ENCODE measurements at regions not wholly inside any gene's neighbourhood (a gene's known extent, or its start where the extent isn't known, plus 50 kb on each side); places are given as distances from the start of the nearest gene placed in this dataset.
"Not testable (repeated sequence)": the region's sequence is repeated elsewhere in the genome, so short reads cannot be mapped to it uniquely, and the experiment has no call there.

GRCh38 chr4:127335073-127335620 lies 297.6 kb upstream of the INTU start:
- no peaks in the 10 kb centered on the region for H3K27me3 Mint-ChIP-seq
- no peak overlapping the region for H3K27ac Mint-ChIP-seq
- H3K4me1 Mint-ChIP-seq (ENCODE audit: low read depth) = no peaks in the 10 kb centered on the region
- ChIA-PET CTCF (no interaction called here), POLR2A (no interaction called here)
- TF ChIP-seq, protein P1, sequence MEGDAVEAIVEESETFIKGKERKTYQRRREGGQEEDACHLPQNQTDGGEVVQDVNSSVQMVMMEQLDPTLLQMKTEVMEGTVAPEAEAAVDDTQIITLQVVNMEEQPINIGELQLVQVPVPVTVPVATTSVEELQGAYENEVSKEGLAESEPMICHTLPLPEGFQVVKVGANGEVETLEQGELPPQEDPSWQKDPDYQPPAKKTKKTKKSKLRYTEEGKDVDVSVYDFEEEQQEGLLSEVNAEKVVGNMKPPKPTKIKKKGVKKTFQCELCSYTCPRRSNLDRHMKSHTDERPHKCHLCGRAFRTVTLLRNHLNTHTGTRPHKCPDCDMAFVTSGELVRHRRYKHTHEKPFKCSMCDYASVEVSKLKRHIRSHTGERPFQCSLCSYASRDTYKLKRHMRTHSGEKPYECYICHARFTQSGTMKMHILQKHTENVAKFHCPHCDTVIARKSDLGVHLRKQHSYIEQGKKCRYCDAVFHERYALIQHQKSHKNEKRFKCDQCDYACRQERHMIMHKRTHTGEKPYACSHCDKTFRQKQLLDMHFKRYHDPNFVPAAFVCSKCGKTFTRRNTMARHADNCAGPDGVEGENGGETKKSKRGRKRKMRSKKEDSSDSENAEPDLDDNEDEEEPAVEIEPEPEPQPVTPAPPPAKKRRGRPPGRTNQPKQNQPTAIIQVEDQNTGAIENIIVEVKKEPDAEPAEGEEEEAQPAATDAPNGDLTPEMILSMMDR (IDR thresholded peaks at IDR 0.05) = no peak
- ATAC-seq (no peak), DNase-seq (no peak)
- no peak overlapping the region for H3K4me3 Mint-ChIP-seq
- peaks cover 4% of the 10 kb centered on the region for H3K9me3 Mint-ChIP-seq
- intact Hi-C loops (cut with micrococcal nuclease) = no loop called here
- no peaks in the 10 kb centered on the region for H3K36me3 Mint-ChIP-seq (ENCODE audit: low read depth)

DNA sequence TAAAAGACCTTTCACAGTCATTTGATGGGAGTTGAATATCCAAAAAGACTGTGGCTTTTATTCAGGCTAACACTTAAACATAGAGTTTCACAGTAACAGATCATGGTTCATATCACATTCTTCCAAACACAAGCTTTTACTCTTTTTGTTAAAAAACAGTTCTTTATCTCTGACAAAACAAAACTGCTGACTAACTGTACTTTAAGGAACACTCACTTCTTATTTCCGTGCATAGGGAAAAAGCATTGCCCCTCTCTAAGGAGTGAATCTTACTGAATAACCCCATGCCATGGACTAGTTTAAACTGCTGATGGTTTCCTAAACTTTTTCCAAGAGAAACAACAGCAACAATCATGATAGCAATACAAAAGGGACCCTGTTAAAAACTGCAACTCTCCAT lies 297.0 kb upstream of the INTU start:
- H3K27me3 Mint-ChIP-seq = no peaks in the 10 kb centered on the region
- no peak overlapping the region for H3K27ac Mint-ChIP-seq
- intact Hi-C loops (cut with micrococcal nuclease) = no loop called here
- TF ChIP-seq, protein P1 (IDR thresholded peaks at IDR 0.05) = no peak
- no peak for DNase-seq
- H3K9me3 Mint-ChIP-seq = peaks cover 4% of the 10 kb centered on the region
- H3K4me3 Mint-ChIP-seq = no peak overlapping the region
- ChIA-PET CTCF (no interaction called here), POLR2A (no interaction called here)
- H3K4me1 Mint-ChIP-seq (ENCODE audit: low read depth) = no peaks in the 10 kb centered on the region
- H3K36me3 Mint-ChIP-seq (ENCODE audit: low read depth) = no peaks in the 10 kb centered on the region
- ATAC-seq = no peak

- H3K27me3 Mint-ChIP-seq; CTCF ChIA-PET; H3K4me3 Mint-ChIP-seq; intact Hi-C loops (cut with micrococcal nuclease); DNase-seq; H3K4me1 Mint-ChIP-seq (ENCODE audit: low read depth); POLR2A ChIA-PET; H3K36me3 Mint-ChIP-seq (ENCODE audit: low read depth); H3K27ac Mint-ChIP-seq; H3K9me3 Mint-ChIP-seq; ATAC-seq: not testable (repeated sequence)
Observed at GRCh38 chr4:127343123-127343522, 289.6 kb upstream of the INTU start.

DNA sequence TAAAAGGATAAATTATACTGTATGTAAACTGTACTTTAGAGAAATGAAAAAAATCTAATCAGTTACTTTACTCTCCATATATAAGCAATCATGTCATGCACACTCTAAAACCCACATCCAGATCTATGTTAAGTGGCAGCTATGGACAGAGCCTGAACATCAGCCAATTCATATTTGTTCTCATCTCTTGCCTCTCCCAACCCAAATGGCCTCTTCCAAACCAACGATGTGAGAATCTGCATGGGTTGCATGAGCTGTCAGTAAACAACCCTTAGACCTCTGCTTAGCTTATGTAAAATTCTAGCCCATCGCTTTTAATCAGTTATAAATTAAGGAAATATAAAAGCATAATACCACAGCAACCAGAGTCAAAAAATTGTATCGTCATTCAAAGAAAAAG lies 288.7 kb upstream of the INTU start:
- Mint-ChIP-seq H3K36me3 (ENCODE audit: low read depth) (no peaks in the 10 kb centered on the region), H3K9me3 (peaks cover 1% of the 10 kb centered on the region), H3K27me3 (no peaks in the 10 kb centered on the region), H3K27ac (no peak overlapping the region), H3K4me1 (ENCODE audit: low read depth) (no peaks in the 10 kb centered on the region), H3K4me3 (no peak overlapping the region)
- DNase-seq (no peak), ATAC-seq (no peak)
- POLR2A ChIA-PET = no interaction called here
- TF ChIP-seq, protein P1 (IDR thresholded peaks at IDR 0.05) = no peak
- CTCF ChIA-PET = no interaction called here
- intact Hi-C loops (cut with micrococcal nuclease) = no loop called here

DNA sequence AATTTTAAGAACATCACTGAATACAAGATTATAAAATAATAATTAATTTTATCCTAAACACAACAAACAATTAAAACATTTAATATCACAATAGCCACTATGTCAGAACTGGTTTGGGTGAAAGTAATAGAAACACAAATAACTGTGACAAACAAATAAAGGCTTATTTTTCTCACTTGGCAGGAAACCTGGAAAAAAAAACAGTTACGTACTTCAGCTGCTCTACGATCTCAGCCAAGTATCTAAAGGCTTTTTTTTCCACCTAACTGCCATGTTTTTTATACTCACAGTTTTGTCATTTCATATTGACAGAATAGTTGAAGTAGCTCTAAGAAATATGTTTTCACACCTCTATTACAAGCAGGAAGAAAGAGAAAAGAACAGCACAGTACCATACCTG lies 284.8 kb upstream of the INTU start:
- Mint-ChIP-seq H3K9me3 (peaks cover 3% of the 10 kb centered on the region), H3K27ac (no peak overlapping the region), H3K4me3 (no peak overlapping the region), H3K36me3 (ENCODE audit: low read depth) (no peaks in the 10 kb centered on the region), H3K4me1 (ENCODE audit: low read depth) (no peaks in the 10 kb centered on the region), H3K27me3 (no peaks in the 10 kb centered on the region)
- intact Hi-C loops (cut with micrococcal nuclease) = no loop called here
- ATAC-seq (no peak), DNase-seq (no peak)
- ChIA-PET POLR2A (no interaction called here), CTCF (no interaction called here)
- TF ChIP-seq, protein P1 (IDR thresholded peaks at IDR 0.05) = no peak
